HG03280 (cell line): ENCODE measurements at regions not wholly inside any gene's neighbourhood (a gene's known extent, or its start where the extent isn't known, plus 50 kb on each side); places are given as distances from the start of the nearest gene placed in this dataset.
"Not testable (repeated sequence)": the region's sequence is repeated elsewhere in the genome, so short reads cannot be mapped to it uniquely, and the experiment has no call there.

Experiments
- ATAC-seq: cut with Tn5 transposase; IDR thresholded peaks from one replicate; pipeline ENCODE4 v1.9.1; 2021; ENCODE audit warnings: mild to moderate bottlenecking, moderate library complexity; ENCODE audit not compliant: unreplicated experiment

DNA sequence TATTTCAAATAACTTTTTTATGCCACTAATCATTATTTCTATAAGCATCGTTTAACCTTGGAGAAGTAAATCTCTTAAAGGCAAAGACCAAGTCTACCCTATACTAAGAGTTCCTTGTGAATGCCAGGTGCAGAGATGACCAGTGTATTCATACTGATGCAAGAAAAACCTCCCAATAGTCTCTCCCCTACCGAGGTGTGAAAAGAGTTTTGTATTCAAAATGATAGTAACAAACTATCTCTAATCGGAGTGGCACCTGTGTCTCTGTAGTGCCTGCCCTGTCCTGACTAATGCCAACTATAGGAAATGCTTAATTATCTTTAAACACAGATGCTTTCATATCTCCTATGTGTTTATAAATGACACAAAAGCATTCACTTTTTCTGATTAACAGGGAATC lies 798.5 kb downstream of the TRIB2 start:
- no peak for ATAC-seq

DNA sequence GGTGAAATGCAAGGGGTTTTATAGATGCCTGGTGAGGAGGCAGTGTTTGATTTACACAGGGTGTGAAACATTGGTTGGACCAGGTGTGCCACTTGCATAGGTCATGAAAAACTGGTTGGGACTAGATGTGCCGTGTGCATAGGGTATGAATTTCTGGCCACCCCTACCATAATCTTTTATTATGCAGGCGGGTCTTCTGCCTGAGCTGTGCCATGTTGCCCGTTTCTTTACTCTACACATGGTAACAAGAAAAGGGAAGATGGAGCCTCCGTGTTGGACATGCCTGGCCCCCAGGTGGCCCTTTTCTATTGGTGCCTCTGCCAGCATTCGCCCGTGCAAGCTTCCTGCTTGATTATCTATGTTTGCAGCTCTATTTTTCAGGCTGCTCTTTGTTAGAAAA lies 805.4 kb downstream of the TRIB2 start:
- ATAC-seq: no peak

DNA sequence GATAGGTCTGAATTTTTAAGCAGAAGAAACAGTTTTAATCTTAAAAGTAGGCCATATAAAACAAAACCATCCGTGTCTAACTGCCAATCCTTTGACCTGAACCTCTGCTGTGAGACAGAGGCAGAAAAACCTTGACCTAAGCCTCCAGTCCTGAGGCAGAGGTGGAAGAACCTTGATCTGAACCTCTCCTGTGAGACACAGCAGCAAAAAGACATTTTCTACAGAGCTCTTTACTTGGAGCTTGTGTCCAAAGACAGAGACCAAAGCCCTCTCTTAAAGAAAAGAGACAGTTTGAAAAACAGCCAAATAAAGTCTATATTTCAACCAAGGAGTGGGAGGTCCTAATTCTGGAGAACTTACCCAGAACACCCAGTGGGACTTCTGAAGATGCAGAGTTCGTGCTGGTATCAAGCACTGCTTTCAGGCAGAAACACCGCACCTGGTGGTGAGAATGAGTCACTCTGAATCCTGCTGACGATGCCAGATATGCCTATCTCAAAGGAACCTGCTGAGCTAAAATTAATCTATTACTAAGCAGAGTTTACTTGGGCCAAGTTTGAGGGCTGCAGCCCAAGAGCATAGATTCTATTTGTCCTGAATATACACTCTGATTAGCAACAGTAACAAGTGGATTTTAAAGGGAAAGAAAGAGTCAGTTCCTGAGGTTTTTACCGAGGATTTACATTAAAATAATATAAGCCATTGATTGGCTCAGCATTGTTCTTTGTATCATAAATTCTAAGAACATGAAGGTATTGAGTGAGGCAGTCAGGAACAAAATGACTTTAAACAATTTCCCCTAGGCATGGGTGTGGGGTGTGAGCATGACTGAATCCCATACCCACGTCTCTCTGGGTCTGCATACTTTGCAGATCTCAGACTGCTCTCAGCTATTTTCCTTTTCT lies 806.4 kb downstream of the TRIB2 start:
- ATAC-seq: peak; percentile 93

DNA sequence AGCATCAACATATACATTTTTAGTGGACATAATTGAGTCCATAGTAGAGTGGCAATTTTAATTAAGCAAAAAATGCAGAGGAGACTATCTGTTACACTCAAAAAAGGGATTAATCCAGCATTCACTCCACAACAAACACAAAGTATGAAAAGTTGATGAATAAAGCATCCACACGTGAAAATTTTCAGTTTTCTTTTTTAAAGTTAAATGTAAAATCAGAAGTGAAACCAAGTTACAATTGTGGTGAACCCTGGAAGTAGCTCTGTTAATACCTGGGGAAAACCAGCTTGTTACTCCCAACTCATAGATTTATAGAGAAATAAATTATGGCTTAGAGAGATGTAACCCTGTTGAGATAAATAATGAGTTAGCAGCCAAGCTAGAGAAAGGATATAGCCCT lies 807.8 kb downstream of the TRIB2 start:
- ATAC-seq: no peak

DNA sequence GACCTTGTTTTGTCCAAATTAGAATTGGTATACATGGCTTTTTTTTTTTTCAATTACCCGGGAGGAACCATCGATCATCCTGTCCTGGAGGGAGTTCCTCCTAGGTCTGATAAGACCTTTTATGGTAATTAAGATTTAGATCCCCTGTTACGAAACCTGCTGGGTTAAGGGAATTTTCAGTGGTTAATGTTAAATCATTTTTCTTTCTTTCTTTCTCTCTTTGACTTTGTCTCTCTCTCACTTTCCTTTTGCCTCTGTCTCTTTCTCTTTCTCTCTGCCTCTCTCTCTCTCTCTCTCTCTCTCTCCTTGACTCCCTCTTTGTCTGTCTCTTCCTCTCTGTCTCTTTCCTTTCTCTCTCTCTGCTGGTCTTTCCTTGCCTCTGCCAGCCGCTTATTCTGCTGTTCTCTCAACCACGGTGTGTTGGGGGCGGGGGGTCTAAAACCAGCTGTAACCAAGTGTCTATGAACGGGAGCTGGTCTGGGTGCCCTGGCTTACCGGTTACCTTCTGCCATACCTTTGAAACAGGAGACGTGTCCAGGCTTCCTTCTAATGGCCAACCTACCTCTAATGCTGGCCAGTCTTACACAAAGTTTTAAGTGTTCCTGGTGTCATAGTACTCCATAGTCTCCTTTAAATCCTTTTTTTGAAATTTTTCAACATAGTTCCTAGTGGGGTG lies 815.1 kb downstream of the TRIB2 start:
- ATAC-seq: not testable (repeated sequence)

DNA sequence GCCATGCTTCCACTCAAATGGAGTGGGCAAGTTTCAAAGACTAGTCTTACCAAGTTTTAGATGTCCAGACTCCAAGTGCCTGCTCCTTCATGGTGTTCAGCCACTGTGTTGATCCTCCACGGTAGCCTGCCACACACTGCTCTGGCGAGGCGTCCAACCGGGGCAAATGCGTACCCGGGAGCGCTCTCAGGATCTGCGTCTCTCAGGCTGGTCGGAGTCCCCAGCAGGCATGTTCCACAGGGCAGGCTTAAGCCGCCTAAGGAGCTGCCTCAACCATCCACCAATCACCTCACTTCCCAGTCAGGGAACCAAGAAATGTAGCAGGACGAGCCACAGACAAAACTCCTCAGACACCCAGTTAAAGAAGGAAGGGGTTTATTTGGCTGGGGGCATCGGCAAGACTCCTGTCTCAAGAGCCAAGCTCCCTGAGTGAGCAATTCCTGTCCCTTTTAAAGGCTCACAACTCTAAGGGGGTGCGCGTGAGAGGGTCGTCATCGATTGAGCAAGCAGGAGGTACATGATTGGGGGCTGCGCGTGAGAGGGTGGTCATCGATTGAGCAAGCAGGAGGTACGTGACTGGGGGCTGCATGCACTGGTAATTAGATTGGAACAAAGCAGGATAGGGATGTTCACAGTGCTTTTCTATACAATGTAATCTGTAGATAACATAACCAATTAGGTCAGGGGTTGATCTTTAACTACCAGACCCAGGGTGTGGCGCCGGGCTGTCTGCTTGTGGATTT lies 816.2 kb downstream of the TRIB2 start:
- ATAC-seq: not testable (repeated sequence)

DNA sequence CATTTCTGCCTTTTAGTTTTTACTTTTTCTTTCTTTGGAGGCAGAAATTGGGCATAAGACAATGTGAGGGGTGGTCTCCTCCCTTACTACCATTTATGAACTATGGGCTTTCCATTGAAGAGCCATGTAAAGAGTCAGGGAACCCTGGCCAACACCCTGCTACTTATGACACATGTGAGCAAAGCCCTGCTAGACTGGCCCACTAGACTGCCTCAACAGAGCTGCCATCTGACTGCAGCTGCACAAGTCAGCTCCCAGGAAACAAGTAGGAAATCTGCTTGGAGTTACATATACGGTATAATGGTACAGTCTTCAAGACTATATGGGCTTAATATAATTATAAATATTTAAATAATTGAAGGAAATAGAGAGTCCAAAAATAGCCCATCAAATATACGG lies 816.8 kb downstream of the TRIB2 start:
- ATAC-seq: no peak

DNA sequence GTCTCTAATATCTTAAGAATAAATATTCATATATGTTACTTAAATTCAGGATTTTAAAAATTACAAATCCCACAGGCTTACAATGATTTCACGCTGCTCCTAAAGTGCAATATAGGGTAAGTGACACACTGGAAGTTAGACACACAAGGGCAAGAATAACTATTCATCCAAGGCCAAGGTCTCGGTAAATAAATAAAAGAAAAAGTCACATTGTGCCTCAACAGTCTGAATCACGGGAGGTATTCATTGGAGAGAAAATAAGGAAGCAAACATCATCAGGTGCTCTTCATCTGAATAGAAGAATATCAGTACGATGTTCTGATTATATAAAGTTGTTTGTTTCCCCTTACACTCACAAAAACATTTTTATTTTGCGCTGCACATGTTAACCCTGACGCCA lies 820.2 kb downstream of the TRIB2 start:
- ATAC-seq: no peak

DNA sequence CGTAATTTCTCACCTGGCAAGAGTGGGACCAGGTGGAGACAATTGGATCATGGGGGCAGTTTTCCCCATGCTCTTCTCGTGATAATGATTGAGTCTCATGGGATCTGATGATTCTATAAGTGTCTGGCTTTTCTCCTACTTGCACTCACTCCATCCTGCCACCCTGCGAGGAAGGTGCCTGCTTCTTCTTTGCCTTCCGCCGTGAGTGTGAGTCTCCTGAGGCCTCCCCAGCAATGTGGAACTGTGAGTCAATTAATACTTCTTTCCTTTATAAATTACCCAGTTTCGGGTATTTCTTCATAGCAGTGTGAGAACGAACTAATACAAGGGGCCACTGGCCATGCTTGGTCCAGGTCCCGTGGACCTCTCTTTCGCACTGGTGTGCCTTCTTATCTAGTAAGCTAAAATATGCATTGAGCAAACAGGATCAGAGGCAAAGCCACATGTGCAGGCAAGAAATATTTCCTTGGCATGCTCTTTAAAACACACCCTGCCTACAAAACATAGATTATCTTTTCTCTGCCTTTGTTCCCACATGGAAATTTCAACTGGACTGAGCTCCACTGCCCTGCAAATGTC lies 821.1 kb downstream of the TRIB2 start:
- no peak for ATAC-seq

DNA sequence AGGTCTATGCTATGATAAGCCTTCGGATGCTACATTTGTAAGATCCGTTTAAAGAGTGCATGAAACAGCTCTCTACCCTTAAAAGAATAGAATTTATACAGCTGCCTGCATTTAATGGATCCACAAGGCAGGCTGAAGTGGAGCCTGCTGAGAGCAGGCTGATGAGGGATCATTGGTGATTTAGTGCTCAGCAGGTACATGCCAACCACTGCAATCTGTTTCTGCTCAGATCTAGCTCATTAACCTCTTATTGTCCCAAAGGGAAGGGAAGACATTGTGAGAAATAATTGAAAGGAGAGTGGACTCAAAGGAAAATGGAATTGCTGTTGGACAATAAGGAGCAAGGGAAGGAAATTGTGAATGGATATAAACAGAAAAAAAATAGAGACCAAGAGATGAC lies 822.6 kb downstream of the TRIB2 start:
- no peak for ATAC-seq

DNA sequence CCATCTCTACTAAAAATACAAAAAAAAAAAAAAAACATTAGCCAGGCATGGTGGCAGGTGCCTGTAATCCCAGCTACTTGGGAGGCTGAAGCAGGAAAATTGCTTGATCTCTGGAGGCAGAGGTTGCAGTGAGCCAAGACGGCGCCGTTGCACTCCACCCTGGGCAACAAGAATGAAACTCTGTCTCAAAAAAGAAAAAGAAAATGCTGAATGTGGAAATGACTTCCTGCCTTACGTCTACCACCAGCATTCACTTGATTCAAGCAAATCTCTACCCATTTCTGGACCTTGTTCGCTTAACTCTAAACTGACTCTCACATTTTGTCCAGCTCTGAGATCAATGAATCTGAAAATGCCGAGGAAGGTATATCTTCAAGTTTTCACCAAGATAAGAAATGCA lies 825.3 kb downstream of the TRIB2 start:
- no peak for ATAC-seq

DNA sequence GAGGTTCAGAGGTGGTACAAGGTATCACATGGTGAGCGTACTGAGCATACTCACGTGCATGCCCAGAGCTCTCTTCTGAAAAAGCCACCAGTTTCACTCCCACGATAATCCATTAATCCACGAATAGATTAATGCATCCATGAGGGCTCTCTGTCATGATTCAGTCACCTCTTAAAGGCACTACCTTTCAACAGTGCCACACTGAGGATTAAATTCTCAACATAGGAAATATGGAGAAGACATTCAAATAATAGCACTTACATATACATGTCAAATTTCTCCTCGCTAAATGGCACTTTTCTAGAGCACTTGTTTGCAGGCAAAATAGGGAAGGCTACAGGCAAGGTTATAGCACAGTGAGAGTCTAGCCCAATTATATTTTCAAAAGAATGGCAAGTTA lies 825.9 kb downstream of the TRIB2 start:
- no peak for ATAC-seq

DNA sequence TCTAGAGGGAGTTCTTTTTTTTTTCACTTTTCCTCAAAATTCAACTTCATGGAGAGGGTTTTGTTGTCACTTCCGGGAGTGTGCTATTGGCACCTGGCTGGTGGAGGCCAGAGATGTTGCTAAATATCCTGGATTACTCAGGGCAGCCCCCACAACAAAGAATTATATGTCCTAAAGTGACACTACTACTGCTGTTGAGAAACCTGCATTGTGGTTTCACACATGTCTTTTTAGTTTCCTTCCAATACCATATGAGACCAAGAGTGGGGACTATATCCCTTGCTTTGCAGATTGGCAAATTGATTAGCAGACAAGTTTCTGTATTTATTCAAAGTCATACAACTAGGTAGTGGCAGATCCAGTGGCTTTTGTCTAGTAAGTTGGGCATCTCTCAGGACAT lies 826.8 kb downstream of the TRIB2 start:
- peak; percentile 57 for ATAC-seq

DNA sequence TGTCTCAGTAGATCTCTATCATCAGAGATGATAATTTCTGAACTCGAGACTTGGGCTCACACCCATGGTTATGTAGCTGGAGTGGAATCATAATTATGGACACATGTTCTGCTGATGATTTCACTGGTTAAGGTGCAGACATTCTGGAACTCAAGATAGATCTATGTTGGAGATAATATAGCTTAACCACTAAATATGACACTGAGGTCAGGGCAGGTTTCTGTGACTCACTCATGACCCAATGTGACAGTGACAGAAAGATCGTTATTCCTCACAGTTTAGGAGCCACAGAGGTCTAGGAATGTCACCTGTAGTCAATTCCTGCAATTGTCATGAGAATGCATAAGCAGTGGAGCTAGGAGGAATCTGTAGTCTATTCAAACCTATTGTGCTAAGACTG lies 828.6 kb downstream of the TRIB2 start:
- ATAC-seq: no peak

DNA sequence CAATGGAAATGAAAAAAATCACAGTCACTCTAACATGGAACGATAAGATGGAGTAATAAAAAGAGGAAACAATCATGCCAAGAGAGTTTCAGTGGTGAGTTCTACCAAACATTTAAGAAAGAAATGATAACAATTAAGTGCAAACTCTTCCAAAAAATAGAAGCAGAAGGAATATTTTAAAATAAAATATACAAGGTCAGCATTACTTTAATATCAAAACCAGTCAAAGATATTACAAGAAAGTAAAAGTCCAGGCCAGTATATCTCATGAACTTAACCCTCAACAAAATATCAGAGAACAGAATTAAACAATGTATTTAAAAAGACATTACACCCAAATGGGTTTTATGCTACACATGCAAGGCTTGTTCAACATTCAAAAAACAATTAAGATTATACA lies 829.4 kb downstream of the TRIB2 start:
- ATAC-seq: no peak

DNA sequence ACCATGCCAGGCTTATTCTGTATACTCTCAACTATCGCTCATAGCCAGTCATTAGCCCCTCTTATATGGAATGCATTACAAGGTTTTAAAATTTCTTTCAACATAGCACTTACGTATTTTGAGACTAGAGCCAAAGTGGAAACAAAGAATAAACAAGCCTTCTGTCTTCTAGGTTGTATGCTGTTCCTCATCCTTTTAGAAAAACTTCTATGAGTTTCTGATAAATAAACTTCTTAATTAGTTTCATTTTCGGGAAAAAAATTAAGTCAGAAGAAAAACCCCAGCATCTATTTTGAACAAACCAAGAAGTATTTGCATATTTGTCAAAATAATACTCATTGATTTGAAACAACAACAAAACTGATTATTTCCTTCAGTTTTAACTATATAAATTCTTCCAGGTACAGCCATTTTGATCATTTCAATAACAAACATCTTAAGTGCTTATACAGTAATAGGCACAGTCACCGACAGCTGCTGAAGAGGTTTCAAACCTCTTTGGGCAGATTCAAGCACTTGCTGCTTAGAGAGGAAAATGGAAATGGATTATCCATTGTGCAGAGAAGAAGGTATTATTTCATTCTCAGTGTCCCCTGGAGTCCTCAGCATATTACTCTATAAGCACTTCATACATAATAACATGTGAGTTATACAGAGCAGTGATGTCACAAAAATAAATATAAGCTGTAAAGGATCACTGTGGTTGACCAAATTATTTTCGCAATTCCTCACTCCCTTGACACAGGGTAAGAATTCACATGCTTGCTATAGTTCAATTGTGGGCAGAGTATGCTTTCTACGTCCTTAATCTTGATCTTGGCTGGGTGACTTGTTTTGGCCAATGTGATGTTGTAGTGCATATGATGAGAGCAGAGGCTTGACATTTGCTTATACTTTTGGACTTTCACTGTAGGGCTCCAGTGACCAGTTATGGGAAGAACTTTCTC lies 833.8 kb downstream of the TRIB2 start:
- ATAC-seq: no peak

DNA sequence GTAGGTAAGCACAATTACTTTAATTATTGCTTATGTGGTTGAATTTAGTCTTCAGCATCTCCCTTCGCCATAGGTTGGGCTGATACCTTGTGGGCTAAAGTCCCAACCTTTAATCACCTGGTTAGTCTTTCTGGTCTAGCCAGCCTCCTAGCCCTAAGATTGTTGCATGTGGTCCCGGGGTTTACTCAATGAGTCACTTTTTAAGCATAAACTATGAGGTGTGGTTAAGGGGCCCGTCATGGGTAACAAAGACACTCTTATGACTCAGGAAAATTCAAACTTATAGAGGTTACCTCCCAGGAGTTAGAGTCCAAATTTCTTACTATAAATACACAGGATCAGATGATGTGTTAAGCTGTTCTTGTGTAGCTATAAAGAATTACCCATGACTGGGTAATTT lies 841.6 kb downstream of the TRIB2 start:
- ATAC-seq: no peak

DNA sequence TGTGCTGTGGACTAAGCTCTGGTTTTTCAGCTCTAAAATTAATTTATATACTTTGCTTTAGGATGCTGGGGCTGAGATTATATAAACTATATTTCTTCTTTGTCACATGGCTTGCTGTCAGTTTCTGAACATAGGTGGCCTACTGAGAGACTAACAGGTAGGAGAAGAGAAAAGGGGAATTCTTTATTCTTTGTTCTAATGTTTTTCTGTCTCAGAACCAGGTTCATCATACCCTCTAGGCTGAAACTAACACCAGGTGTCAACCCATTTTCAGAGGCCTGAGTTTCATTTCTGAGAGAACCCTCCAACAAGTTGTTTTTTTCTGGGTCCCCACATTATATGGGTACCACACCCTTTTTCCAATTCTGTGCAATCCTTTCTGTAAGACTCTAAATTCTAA lies 843.6 kb downstream of the TRIB2 start:
- peak; percentile 80 for ATAC-seq

DNA sequence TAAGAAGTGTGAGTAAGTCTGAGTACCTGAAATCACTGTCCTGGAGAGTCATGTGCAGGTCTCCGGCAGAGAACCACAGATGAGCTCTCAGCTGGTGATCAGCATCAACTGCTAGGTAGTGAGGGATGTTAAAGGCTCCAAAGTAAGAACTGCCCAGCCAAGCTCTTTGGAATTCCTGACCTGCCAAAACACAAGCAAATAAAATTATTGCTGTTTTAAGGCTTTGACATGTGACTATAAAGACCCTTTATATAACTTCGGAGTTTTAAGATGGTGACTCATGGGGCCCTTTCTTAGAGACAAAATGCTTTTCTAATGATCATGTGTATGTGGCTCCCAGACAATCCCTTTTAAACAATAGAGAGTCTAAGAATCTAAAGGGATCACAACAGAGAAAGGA lies 855.7 kb downstream of the TRIB2 start:
- no peak for ATAC-seq

DNA sequence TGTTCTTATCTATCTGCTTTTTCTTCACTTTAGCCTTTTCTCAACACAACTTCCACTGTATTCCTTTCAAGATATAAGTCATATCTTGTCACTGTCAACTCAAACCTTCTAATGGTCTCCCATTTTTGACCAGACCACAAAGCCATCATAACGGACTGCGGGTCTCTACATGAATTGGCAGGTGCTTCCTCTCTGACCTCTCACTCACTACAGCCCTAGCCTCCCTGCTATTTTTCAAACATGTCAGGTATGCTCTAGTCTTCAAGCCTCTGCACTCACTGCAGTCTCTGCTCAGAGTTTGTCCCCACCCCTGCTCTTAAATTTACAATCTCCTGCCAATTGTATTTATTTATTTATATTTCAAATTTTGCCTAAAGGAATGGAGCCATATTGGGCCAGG lies 858.1 kb downstream of the TRIB2 start:
- no peak for ATAC-seq
